NOMO-1 treated with dmso at 0.1 percent for 144 hours (cell line): ENCODE measurements at regions not wholly inside any gene's neighbourhood (a gene's known extent, or its start where the extent isn't known, plus 50 kb on each side); places are given as distances from the start of the nearest gene placed in this dataset.
"Not testable (repeated sequence)": the region's sequence is repeated elsewhere in the genome, so short reads cannot be mapped to it uniquely, and the experiment has no call there.

Experiments used
- DNase-seq: peaks from one replicate; lab custom pipeline; 2025; ENCODE audit not compliant: unreplicated experiment; lab: John Stamatoyannopoulos, UW

- no peak for DNase-seq
Measured at GRCh38 chr4:159780196-159780922, 677.5 kb downstream of the RAPGEF2 start.

GRCh38 chr4:159787901-159788300, 685.0 kb downstream of the RAPGEF2 start:
- no peak for DNase-seq

GRCh38 chr4:159791334-159791733, 688.5 kb downstream of the RAPGEF2 start:
- DNase-seq = no peak

- DNase-seq = not testable (repeated sequence)
Measured at GRCh38 chr4:159804592-159804991, 701.7 kb downstream of the RAPGEF2 start.

- DNase-seq = no peak
Measured at GRCh38 chr4:159823743-159824142, 720.9 kb downstream of the RAPGEF2 start.

GRCh38 chr4:159828687-159829086, 725.8 kb downstream of the RAPGEF2 start:
- DNase-seq = no peak

GRCh38 chr4:159829184-159829583, 726.3 kb downstream of the RAPGEF2 start:
- DNase-seq = no peak

- no peak for DNase-seq
Measured at GRCh38 chr4:159837071-159837470, 734.2 kb downstream of the RAPGEF2 start.

- DNase-seq = no peak
Measured at GRCh38 chr4:159855731-159856130, 752.9 kb downstream of the RAPGEF2 start.

- DNase-seq = no peak
Measured at GRCh38 chr4:159856451-159856850, 753.6 kb downstream of the RAPGEF2 start.

GRCh38 chr4:159859656-159860148, 756.8 kb downstream of the RAPGEF2 start:
- DNase-seq = no peak

- DNase-seq = no peak
Measured at GRCh38 chr4:159860945-159861344, 758.1 kb downstream of the RAPGEF2 start.

GRCh38 chr4:159864337-159864736, 761.5 kb downstream of the RAPGEF2 start:
- DNase-seq = no peak

GRCh38 chr4:159867673-159868072, 764.8 kb downstream of the RAPGEF2 start:
- DNase-seq = no peak

GRCh38 chr4:159868936-159869335, 766.1 kb downstream of the RAPGEF2 start:
- not testable (repeated sequence) for DNase-seq

GRCh38 chr4:159871141-159871540, 768.3 kb downstream of the RAPGEF2 start:
- no peak for DNase-seq

GRCh38 chr4:159881158-159881557, 778.3 kb downstream of the RAPGEF2 start:
- DNase-seq = no peak

- DNase-seq = no peak
Measured at GRCh38 chr4:159884989-159885388, 782.1 kb downstream of the RAPGEF2 start.

- no peak for DNase-seq
Measured at GRCh38 chr4:159899596-159899995, 796.7 kb downstream of the RAPGEF2 start.

- no peak for DNase-seq
Measured at GRCh38 chr4:159900562-159900961, 797.7 kb downstream of the RAPGEF2 start.

GRCh38 chr4:159902648-159903047, 799.8 kb downstream of the RAPGEF2 start:
- no peak for DNase-seq

- no peak for DNase-seq
Measured at GRCh38 chr4:159904906-159905305, 802.0 kb downstream of the RAPGEF2 start.

- no peak for DNase-seq
Measured at GRCh38 chr4:159906051-159906450, 803.2 kb downstream of the RAPGEF2 start.
